NOMO-1 (cell line): ENCODE measurements at regions not wholly inside any gene's neighbourhood (a gene's known extent, or its start where the extent isn't known, plus 50 kb on each side); places are given as distances from the start of the nearest gene placed in this dataset.

Source experiments
- DNase-seq, 2 experiments: peaks; one replicate each; lab custom pipeline; 2025; ENCODE audit not compliant: unreplicated experiment in 2 of 2; lab: John Stamatoyannopoulos, UW

DNA sequence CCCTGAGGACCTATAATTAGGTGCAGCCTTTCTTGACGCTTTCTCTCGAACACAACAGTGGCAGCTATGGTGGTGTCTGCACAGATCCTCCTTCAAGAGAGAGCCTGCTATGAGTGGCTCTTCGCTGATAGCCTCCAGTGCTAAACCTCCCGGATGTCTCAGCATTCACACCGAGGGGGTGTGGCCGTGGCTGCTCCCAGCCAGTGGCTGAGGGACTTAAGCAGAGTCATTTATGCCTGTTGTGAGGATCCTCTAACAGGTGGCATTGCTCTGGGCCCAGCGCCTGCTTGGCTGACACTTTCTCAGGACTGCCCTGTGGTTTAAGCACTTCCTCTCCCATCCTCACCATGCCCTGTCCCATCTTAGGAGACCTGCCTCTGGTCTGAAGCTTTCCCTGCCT, 592.0 kb upstream of the LRRTM1 start:
- DNase-seq = no peak

DNA sequence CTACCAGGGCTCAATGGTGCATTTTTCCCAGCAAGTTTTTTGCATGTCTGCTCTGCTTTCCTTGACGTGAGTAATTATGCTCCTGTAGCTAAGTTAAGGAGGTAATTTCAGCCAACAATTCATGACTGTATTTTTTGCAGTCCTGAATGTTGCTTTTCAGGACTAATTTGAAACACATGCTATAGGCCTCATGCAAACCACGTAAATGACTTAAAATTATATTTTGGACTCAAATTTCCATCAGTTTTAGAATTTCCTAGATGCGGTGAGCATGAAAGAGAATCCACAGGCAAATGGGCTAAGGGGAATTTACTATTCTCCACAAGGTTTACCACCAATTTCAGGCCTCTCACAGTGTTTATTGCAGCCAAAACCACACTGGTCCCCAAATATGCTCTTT, 589.9 kb upstream of the LRRTM1 start:
- no peak for DNase-seq

DNA sequence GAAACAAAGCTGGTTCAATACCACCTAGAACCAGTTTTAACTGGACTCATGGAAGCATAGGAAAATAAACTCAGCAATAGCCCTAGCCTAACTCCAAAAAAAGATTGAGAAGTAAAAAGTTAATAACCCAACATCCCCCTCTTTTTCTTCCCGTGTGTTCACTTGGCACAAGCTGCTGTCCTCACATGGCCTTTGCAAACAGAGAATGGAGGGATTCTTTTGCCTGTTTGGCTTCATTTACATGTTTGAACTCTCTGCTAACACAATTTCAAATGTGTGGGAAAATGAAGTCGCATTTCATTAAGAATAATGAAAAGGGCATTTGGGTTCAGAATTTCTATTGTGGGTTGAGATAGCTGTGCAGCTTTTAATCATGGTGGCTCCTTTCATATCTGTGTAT, 589.2 kb upstream of the LRRTM1 start:
- no peak for DNase-seq

DNA sequence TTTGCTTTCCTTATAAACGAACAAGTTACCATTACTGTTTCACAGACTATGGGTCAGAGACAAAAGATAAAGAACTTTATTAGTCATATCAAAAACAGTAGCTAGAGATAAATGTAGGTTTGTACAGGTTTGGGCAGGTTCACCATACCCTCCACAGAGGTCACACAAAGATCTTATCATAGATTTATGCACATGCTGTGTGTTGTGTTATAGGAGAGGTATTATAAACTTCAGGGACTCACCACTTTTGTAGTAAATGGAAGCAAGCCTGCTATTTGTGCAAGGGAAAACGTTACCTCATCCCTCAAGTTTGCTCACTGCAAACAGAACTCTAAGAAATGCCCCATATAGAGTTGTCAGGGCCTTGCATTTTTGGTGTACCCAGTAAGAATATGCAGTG, 584.5 kb upstream of the LRRTM1 start:
- DNase-seq = no peak

DNA sequence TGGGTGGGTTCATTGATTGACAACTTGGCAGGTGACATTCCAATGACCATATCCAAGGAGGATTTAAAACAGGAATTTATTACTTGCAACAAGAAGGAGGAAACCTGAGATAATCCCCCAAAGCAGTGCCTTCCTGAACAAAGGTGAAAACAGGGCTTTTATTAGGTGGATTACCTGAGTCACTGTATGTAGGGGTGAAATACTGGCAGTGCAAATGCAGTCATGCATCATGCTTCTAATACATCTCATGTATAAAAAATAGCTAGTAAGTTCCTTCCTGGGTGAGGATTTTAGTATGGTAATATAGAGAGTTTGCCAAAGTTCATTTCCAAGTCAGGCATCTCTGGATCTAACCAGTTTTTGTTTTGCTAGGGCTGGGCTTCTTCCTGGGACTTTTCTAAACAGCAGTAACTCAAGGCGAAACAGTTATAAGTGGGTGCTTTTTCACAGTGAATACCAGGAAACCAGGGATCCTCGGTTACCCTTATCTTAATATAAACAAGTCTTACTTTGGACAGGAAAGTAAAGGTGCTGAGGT, 583.4 kb upstream of the LRRTM1 start:
- DNase-seq = no peak

DNA sequence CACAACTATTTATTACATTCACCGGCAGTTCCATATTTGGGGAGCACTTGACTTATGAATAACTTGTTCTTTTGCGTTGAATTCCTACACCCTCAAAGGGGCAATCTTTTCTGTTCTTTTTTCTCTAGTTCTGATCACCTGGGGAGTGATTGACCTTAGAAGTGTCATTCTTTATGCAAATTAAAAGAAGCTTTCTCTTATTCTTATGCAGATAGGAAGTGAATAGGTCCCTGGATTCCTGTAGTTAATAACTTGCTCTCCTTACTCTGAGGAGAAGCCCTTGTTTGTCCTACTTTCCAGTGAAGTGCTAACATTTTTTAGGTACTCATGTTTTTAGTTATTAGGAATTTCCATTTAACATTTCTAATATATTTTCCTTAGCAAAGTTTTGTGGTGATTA, 569.8 kb upstream of the LRRTM1 start:
- DNase-seq = no peak

DNA sequence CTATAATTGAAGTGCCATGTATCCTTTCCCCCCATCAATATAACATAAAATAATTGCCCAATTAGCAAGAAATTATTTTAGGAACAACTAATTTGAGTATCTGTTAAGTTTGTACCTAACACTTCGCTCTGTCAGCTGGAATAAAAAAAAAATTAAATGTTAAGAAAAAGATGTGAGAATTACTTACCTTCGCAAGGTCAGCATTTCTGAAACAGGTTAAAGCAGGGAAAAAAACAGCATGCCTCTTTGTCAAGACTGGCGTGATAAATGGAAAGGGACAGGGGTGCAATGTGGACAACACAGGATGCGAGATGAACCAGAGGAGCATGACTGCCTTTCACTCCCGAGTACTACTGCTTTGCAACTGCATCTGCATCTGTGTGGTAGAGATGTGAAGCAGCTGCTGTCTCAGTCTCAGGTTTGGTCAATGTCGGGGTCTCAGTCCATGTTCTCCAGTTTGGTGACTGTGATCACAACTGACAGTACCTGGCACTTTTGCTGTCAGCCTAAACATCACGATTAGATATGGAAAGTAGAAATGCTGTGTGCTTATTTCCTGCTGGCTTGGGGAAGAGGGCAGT, 565.4 kb upstream of the LRRTM1 start:
- DNase-seq = no peak

DNA sequence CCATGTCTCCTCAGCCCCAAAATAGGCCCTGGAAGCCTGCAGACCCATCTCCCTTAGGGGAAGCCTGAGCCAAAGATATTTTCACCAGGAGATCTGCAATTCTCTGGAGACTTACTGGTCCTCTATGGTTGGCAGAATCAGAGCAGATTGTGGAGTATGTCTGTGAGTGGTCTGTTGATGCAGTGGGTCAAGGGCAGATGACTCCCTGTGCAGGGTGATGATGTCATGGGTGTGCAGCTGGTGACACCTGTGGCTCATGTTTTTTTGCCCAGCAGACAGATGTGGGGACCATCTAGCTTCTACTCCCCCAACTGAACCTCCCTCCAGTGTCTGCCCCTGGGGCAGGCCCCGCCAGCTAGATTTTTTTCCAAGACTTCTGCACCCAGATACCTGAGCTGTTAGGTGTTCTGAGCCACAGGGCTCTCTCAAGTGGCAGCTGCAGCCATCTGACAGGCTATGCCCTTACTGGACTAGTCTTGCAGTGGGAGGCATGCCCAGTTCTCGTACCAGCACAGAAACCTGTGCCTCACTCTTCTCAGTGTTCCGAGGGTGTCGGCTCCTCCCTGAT, 558.7 kb upstream of the LRRTM1 start:
- no peak for DNase-seq

DNA sequence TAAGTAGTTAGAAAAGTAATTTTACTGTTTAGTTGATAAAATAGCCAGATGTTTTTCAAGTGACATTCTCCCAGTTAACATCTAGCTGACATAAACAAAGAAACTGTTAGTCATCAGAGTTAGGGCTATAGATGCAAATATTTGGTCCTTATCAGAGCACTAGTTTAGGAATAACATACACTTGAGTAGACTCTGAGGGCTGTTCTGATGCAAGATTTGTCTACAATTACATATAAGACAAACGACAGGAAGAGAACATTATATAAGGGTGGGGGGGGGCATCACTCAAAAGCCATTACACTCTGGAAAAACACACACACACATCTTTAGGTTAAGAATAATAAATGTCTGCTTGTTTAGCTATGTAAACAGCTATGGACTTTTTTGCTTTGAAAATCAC, 554.4 kb upstream of the LRRTM1 start:
- no peak for DNase-seq

DNA sequence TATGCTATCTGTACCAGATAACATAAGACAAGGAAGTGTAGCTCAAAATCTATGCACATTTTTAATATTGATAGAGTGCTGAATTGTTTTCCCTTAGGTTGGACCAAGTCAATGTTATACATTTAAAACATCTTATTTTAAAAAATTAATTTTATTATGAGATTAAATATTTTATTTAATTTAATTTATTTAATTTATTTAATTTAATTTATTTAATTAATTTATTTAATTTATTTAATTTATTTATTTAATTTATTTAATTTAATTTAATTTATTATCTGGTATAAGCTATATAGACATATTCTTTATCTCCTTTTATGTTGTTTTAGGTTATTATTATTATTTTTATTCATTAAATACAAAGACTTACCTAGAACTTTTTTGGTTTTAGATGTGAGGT, 551.7 kb upstream of the LRRTM1 start:
- DNase-seq = no peak

DNA sequence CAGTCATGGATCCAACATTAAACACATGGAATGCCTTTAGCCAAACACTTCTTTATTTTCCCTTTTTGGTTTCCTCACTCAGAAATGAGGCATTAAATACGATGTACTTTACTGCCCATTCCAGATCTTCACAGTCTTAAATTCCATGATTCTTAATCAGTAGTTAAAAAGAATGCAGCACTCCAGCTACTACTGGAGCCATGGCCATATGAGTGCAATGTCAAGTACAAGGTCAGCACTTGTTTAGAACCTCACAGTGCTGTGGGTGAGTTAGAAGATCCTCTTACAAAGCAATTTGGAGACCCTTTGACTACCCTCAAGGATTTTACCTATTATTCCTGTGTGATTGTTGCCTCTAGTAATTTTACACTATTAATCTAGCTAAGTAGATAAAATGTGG, 550.3 kb upstream of the LRRTM1 start:
- no peak for DNase-seq

DNA sequence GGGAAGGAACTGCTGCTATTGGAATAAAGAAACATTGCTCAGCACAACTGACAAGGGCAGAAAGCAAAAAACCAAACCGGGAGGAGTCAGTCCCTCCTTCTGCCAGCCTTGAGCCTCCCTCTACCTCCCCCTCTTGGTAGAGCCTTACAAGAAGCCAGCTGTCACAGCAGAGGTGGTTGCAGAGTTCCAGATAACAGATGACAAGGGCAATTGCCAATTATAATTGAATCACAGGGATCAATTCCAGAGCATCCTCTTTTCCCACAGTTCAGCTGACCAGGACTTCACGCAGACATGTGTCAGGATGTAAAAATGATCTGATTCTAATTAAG, 548.2 kb upstream of the LRRTM1 start:
- DNase-seq = no peak

DNA sequence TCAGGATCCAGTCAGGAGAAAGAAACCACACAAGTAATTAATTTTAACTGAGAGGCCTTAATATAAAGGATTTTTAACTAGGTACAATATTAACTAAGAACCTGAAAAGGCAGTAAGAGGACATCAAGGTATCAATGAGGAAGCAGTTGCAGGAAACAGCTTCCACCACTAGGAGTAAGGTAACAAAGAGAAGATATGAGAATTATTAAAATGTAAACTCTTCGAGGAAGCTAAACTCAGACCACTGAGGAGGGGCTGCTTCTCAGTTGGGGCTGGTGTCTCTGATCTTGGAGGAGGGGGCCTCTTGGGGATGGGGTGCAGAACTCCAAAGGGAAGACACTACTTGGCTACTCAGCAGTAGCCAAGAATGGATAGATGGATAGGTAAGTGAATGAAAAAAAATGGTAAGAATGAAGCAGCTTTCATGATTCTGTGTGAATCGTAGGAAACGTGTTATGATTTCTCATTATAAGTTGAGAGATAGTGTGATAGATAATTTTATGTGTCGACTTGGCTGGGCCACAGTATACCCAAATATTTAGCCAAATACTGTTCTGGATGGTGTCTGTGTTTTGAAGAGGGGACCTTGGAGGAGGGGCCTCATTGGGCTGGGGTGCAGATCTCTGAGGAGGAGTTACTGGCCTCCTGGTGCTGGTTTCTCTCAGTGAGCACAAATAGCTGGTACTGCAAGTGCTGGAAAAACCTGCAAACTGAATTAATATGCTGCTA, 547.7 kb upstream of the LRRTM1 start:
- no peak for DNase-seq

DNA sequence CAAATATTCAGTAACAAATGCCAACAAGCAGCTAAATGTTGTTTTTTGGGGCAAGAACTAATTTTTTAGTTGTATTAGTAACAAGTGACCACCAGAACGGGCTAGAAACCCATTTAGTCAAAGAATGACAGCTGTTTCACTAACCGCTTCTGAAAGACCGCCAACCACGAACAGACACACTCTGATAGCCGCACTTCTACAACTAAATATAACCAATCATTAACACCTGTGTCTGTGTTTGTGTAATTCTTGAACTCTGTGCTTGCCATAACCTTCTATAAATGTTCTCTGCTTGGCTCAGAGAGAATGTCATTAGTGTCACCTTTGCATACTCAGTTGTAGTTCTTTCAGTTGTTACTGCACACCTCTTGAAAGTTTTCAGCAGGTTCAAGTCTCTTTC, 526.3 kb upstream of the LRRTM1 start:
- no peak for DNase-seq

DNA sequence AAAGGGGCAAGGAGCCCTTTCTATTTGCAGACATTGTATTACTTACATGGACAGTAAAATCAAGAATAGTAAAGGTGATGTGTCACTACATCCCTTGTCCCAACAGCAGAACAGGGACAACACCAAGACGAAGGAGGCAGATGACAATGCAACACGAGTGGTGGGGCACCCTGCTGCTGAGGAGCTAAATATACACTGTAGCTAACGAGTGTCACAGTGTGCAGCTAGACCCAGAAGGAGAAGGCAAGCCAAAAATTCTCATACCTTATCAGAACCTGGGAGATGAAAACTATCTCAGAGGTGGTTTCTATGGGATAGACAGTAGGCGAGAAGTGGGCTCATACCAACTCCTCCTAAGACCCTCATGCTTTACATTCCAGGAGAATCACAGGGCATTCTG, 518.4 kb upstream of the LRRTM1 start:
- DNase-seq = no peak

DNA sequence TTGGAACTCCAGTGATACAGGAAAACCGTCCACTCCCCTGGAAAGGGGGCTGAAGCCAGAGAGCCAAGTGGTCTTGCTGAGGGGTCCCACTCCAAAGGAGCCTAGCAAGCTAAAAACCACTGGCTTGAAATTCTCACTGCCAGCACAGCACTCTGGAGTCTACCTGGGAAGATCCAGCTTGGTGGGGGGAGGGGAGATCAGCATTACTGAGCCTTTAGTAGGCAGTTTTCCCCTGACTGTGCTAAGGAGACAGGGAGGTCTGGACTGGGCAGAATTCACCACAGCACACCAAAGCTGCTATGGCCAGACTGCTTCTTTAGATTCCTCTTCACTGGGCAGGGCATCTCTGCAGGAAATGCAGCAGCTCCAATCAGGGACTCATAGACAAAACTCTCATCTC, 510.7 kb upstream of the LRRTM1 start:
- DNase-seq = no peak

DNA sequence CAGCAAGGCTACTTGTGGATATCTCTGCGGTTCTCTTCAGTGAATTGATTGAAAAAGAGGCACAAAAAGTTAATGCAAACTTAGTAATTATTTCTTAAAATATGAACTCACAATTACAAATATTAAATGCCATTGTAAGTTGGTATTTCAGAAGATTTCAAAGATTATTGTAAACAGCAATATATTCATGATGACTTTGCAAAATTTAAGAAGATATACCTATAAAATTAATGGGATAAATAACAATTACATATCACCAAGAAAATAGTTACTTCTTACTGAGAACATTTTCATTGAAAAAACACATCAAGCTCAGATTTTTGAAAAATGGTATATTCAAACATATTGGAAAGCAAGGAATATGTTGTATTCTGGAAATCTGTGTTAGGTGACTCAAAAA, 482.0 kb upstream of the LRRTM1 start:
- DNase-seq = no peak

DNA sequence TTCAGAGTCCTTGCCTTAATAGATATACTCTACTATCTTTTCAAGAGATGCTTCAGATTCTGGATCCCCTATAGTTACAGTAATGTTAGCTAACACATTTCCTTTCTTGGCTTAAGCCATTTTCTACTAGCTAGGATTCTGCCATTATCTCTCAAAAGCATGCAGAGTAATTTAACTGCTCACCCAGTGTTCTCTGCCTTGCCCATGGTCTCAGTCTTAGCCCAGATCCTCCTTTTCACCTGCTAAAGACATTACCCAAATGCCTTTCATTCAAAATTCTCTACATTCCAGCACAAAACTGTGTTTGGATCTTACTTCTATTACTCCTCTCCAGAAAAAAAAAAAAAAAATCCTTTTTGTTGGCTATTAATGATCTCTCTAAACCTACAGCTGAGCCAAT, 474.2 kb upstream of the LRRTM1 start:
- DNase-seq = no peak

DNA sequence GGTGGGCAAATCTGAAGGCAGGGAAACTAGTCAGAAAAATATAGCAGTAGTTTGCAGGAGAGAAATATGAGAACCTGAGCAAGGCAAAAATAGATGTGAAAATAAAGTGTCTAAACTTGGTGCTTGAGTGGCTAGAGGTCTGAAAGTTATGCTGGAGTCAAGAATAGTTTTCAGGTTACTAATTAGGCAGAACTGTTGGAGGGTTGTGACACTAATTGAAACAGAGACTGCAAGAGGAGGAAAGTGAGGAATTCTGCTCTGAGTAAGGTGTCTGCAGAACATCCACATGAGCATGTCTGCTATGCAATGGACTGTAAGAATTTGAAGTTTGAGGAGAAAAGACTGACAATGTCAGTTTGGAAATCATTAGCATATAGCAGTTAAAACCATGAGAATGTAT, 444.0 kb upstream of the LRRTM1 start:
- no peak for DNase-seq

DNA sequence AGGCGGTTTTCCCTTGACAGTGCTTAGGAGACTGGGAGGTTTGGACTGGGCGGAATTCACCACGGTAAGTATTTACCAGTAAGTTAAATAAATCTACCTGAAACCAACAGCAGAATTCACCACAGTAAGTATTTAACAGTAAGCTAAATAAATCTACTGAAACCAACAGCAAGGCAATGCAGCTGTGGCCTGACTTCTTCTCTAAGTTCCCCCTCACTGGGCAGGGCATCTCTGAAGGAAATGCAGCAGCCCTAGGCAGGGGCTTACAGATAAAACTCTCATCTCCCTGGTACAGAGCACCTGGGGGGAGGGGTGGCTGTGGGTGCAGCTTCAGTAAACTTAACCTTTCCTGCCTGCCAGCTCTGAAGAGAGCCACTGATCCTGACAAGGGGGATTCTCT, 432.5 kb upstream of the LRRTM1 start:
- no peak for DNase-seq

DNA sequence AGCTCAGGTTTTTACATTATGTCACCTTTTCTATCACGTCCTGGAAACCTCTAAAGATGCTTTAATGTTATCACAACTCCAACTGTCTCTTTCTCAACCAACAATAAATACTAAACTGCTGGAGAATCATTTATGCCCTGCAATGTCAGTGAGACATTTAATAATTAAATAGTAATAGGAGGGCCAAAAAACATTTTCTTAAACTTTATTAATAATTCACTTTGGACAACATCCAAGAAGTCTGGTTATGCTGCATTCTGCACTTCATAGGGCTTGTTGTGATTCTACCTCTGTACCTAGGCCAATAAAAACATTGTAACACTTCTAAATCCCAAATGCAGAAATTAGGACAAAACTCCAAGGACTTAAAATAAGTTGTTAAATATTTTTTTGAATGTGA, 420.4 kb upstream of the LRRTM1 start:
- no peak for DNase-seq

DNA sequence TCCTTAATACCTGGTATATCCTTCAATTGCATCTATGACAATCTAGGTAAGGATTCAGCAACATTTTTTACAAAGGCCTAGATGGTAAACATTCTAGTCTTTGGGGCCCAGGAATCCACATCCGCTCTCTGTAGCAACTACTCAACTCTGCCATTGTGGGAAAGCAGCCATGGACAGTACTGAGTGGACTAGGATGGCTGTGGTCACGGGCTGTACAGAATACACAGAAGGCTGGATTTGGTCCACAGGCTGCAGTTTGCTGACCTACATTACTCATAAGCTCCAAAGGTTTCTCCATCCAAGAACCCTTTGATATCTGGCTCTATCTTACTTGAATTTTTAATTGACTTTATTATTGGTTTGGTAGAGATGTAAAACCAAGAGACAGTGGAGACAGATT, 418.3 kb upstream of the LRRTM1 start:
- DNase-seq = no peak

DNA sequence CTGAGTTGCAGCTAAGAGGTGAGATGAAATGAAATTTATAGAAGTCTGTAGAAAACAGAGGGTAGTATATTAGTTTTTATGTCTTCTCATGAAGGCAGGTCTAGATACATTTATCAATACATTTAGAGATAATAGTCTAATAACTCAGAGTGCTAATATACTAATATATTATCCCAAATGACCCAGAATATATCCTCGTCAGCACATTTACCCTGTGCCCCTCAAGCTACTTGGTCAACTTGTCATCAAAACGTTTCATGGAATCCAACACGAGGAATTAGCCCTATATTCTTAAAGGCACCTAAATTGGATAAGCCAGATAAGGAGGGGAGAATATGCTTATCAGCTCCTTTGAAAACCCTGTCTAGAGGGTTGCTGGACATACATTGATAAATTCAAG, 415.1 kb upstream of the LRRTM1 start:
- no peak for DNase-seq
